Neural cell (in vitro differentiated cells): ENCODE measurements at regions not wholly inside any gene's neighbourhood (a gene's known extent, or its start where the extent isn't known, plus 50 kb on each side); places are given as distances from the start of the nearest gene placed in this dataset.

Source experiments
- H2AFZ ChIP-seq: fragments of 200-600, 300-800 bp; sonication (generic), shearing (Covaris generic); 2 replicates; pipeline ENCODE4 v1.6.0; 2014; ENCODE audit warnings: low read depth, mild to moderate bottlenecking, antibody characterized with exemption, low read length, moderate library complexity
- H3F3A ChIP-seq: fragments of 200-600 bp; shearing (Covaris generic); 2 replicates; pipeline ENCODE4 v1.6.1; 2016; ENCODE audit warnings: mild to moderate bottlenecking, moderate library complexity, mixed read lengths, antibody characterized with exemption, low read length; ENCODE audit not compliant: insufficient read depth, poor library complexity, severe bottlenecking
- H3K27ac ChIP-seq: fragments of 200-600, 300-800 bp; sonication (generic), shearing (Covaris generic); 2 replicates; pipeline ENCODE4 v1.5.1; 2014; ENCODE audit warnings: mild to moderate bottlenecking, low read length, moderate library complexity
- H3K27me3 ChIP-seq: fragments of 300-800, 200-600 bp; sonication (generic), shearing (Covaris generic); 2 replicates; pipeline ENCODE4 v1.6.0; 2014; ENCODE audit warnings: mild to moderate bottlenecking, low read depth, low read length, moderate library complexity; ENCODE audit not compliant: insufficient read depth
- H3K36me3 ChIP-seq: fragments of 300-800, 200-600 bp; sonication (generic), shearing (Covaris generic); 2 replicates; pipeline ENCODE4 v1.5.1; 2014; ENCODE audit warnings: mild to moderate bottlenecking, antibody characterized with exemption, low read length, moderate library complexity; ENCODE audit not compliant: insufficient read depth
- H3K4me2 ChIP-seq: fragments of 300-800, 200-600 bp; sonication (generic), shearing (Covaris generic); 2 replicates; pipeline ENCODE4 v1.6.0; 2014; ENCODE audit warnings: mild to moderate bottlenecking, low read length
- H3K4me3 ChIP-seq: fragments of 300-800, 200-600 bp; sonication (generic), shearing (Covaris generic); 2 replicates; pipeline ENCODE4 v1.5.1; 2014; ENCODE audit warnings: mild to moderate bottlenecking, low read length, moderate library complexity
- H3K79me2 ChIP-seq: fragments of 200-600 bp; shearing (Covaris generic); replicated peaks from 2 replicates; pipeline ENCODE4 v1.6.0; 2014; ENCODE audit warnings: mild to moderate bottlenecking, low read length, moderate library complexity; ENCODE audit not compliant: insufficient read depth
- H3K9ac ChIP-seq: fragments of 300-800, 200-600 bp; sonication (generic), shearing (Covaris generic); 2 replicates; pipeline ENCODE4 v1.6.1; 2016; ENCODE audit warnings: mild to moderate bottlenecking, low read length, mixed read lengths
- H3K9me2 ChIP-seq: fragments of 200-600 bp; shearing (Covaris generic); 2 replicates; pipeline ENCODE4 v1.6.1; 2016; ENCODE audit warnings: mild to moderate bottlenecking, low read length, mixed read lengths; ENCODE audit not compliant: insufficient read depth
- H3K9me3 ChIP-seq: fragments of 200-600, 300-800 bp; sonication (generic), shearing (Covaris generic); 2 replicates; pipeline ENCODE4 v1.6.1; 2016; ENCODE audit warnings: mild to moderate bottlenecking, mixed run types, low read length, moderate library complexity, mixed read lengths
- H4K20me1 ChIP-seq: fragments of 200-600 bp; shearing (Covaris generic); 2 replicates; pipeline ENCODE4 v1.6.1; 2016; ENCODE audit warnings: mild to moderate bottlenecking, mixed run types; ENCODE audit not compliant: insufficient read depth
- CTCF ChIP-seq: fragments of 450-650 bp; IDR thresholded peaks from 2 replicates; pipeline ENCODE4 v1.5.1; 2014; ENCODE audit warnings: antibody characterized with exemption, mild to moderate bottlenecking, moderate library complexity; ENCODE audit not compliant: poor library complexity, severe bottlenecking
- EP300 ChIP-seq: fragments of 450-650 bp; conservative IDR thresholded peaks from 2 replicates; pipeline ENCODE4 v1.6.1; 2014; ENCODE audit warnings: antibody characterized with exemption, mild to moderate bottlenecking, moderate library complexity; ENCODE audit not compliant: poor library complexity, severe bottlenecking
- EZH2 ChIP-seq: fragments of 200-600, 300-800 bp; shearing (Covaris generic), sonication (generic); IDR thresholded peaks from 2 replicates; pipeline ENCODE4 v1.6.1; 2014; ENCODE audit warnings: antibody characterized with exemption, low read length, borderline replicate concordance, mild to moderate bottlenecking; ENCODE audit not compliant: insufficient read depth, poor library complexity, severe bottlenecking
- MXI1 ChIP-seq: fragments of 450-650 bp; conservative IDR thresholded peaks from 2 replicates; pipeline ENCODE4 v1.6.1; 2014; ENCODE audit warnings: antibody characterized with exemption, mild to moderate bottlenecking; ENCODE audit not compliant: poor library complexity, severe bottlenecking
- POLR2AphosphoS5 ChIP-seq: IDR thresholded peaks from 2 replicates; pipeline ENCODE4 v1.6.1; 2012
- RAD21 ChIP-seq: fragments of 450-650 bp; conservative IDR thresholded peaks from 2 replicates; pipeline ENCODE4 v1.6.1; 2014; ENCODE audit warnings: antibody characterized with exemption, mild to moderate bottlenecking, moderate library complexity
- REST ChIP-seq: IDR thresholded peaks from 2 replicates; pipeline ENCODE4 v1.6.1; 2012; ENCODE audit warnings: borderline replicate concordance
- SMC3 ChIP-seq: fragments of 450-650 bp; conservative IDR thresholded peaks from 2 replicates; pipeline ENCODE4 v1.6.1; 2014; ENCODE audit warnings: antibody characterized with exemption, mild to moderate bottlenecking, moderate library complexity; ENCODE audit not compliant: poor library complexity
- TAF1 ChIP-seq: IDR thresholded peaks from 2 replicates; pipeline ENCODE4 v1.6.1; 2012; ENCODE audit warnings: low read depth

GRCh38 chrX:122866532-122866931 lies 317.5 kb upstream of the GRIA3 start:
- H3K4me3 ChIP-seq, result no peak overlapping the region
- H2AFZ ChIP-seq, result no peak overlapping the region
- H3K27me3 ChIP-seq, result no peaks in the 10 kb centered on the region
- H3K9me3 ChIP-seq, result no peaks in the 10 kb centered on the region
- no peak overlapping the region for H3K27ac ChIP-seq
- no peak for TF ChIP-seq POLR2AphosphoS5
- TF ChIP-seq TAF1, result no peak
- no peak for TF ChIP-seq MXI1
- no peak for TF ChIP-seq CTCF
- TF ChIP-seq EP300, result no peak
- no peak for TF ChIP-seq SMC3
- no peak for TF ChIP-seq EZH2
- no peak for TF ChIP-seq REST
- TF ChIP-seq RAD21, result no peak
- no peaks in the 10 kb centered on the region for H3F3A ChIP-seq
- H3K9me2 ChIP-seq, result no peaks in the 10 kb centered on the region
- H4K20me1 ChIP-seq, result no peaks in the 10 kb centered on the region
- no peaks in the 10 kb centered on the region for H3K79me2 ChIP-seq
- no peak overlapping the region for H3K9ac ChIP-seq
- no peak overlapping the region for H3K4me2 ChIP-seq
- H3K36me3 ChIP-seq, result no peaks in the 10 kb centered on the region

- H3K9ac ChIP-seq, result no peak overlapping the region
- H3K27me3 ChIP-seq, result no peaks in the 10 kb centered on the region
- no peak overlapping the region for H3K4me2 ChIP-seq
- TF ChIP-seq EP300 (no peak), RAD21 (no peak), TAF1 (no peak), MXI1 (no peak), REST (no peak), SMC3 (no peak), CTCF (no peak)
- no peak overlapping the region for H2AFZ ChIP-seq
- no peak overlapping the region for H3K27ac ChIP-seq
- H4K20me1 ChIP-seq, result no peaks in the 10 kb centered on the region
- no peaks in the 10 kb centered on the region for H3K79me2 ChIP-seq
- no peaks in the 10 kb centered on the region for H3K36me3 ChIP-seq
- H3K9me3 ChIP-seq, result no peaks in the 10 kb centered on the region
- no peaks in the 10 kb centered on the region for H3F3A ChIP-seq
- no peaks in the 10 kb centered on the region for H3K9me2 ChIP-seq
- no peak overlapping the region for H3K4me3 ChIP-seq
These were observed 315.4 kb upstream of the GRIA3 start for GRCh38 chrX:122868631-122869030.
